IPS-NIHi7 (cell line): ENCODE measurements at regions not wholly inside any gene's neighbourhood (a gene's known extent, or its start where the extent isn't known, plus 50 kb on each side); places are given as distances from the start of the nearest gene placed in this dataset.
A peak's percentile ranks its signal among the peaks of the same experiment; 100 is the strongest.

Source experiments
- DNase-seq: peaks from one replicate; pipeline ENCODE4 v3.0.0; 2012; ENCODE audit warnings: mixed read lengths; ENCODE audit errors: extremely low spot score

DNA sequence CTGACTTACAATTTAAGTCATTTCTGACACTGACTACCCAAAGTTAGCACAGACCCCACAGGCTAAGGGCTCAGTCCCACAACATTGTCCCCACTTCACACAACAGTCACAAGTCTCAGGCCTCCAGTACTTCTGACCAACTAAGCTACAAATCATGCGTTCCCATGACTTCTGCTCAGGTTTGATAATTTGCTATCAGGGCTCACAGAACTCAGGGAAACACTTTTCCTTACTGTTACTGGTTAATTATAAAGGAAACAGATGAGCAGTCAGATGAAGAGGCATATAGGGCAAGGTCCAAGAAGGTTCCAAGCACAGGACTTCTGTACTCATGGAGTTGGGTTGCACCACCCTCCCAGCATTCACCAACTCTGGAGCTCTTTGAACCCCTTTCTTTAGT lies 151.2 kb upstream of the TNR start:
- no peak for DNase-seq

DNA sequence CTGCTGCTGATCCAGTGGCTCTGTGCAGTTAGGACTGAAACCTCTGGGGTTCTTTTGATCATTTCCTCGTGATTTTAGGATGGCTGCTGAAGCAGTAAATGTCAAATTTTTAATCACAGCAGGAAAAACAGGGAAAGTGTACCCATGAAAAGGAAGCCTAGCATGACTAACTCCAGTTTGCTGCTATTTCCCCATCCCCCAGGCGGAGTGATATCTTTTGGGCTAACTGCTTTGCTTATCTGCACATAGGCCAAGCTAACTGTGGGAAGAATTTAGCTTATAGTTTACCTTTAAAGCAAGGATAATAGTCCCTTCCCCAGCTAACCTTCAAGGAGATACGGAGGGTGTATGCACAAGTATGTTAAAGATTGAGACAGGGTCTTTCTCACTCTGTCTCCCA lies 149.8 kb upstream of the TNR start:
- DNase-seq = no peak

DNA sequence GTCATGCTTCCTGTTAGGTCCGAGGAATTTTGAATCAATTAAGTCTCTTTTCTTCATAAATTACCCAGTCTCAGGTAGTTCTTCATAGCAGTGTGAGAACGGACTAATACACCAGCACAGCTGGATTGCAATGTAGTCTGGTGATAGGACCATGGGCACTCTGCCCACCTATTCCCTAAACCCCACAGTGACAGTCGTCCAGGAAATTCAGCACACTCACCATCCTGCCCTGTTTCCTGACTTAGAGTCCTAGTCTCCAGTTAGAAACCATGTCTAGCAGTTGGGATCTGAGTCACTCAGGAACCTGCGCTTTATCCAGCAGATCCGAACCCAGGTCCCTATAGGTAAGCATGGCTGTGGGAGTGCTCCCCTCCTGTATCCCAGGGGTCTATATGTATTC lies 149.3 kb upstream of the TNR start:
- DNase-seq = no peak

DNA sequence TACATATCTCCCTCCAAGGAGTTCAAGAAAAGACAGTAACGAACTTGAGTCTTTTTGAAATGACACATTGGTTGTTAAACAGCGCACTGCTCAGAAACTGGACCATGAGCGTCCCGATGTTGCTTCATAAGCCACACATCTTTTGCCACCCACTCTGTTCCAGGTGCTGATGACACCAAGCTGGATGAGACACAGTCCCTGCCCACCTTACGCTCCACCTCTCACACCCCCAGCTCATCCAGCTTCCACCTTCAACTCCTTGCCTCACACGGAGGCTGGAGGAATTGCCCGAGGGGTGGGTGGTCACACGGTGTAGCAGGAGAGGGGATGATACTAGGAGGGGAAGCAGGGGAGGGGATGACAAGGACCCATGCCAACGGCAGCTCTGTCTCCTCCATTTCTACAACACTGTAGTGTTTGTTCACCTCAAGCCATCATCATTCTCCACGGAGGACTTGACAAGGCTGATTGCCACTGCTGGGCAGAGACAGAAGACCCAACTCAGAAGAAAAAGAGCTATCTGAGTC lies 148.5 kb upstream of the TNR start:
- DNase-seq = no peak

DNA sequence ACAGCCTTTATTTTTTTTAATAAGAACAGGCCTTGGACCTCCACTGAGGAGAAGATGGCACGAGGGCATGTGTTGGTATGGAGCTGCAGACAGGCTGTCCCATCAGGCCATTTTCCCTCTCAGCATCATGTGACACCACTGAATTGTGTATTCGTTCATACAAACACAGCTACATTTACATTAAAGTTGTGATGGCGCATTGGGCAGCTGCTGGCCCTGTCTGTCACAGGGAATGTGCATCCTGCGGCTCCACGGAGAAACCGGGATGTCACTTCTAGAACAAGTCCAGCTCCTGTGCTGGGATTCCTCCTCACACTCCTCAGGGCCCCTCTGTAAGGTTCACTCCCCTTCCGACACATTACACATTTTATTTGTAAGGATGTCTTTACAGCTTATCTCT lies 147.6 kb upstream of the TNR start:
- DNase-seq = no peak

DNA sequence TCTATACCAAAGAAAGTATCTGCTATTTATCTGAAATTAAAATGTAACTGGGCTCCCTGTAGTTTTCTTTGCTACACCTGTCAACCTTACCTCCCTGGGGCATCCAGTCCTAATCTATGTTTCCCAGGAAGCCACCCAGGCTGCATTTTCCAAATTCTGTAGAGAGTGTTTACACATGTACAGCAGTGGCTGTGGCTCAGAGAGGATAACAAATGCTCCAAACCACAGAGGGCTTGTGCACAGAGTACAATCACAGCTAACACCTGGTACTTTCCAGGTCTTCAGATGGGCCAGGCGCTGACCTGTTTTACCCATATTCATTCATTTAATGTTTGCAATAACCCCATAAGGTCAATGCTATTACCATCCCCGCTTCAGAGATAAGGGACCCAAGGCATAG lies 146.5 kb upstream of the TNR start:
- no peak for DNase-seq

DNA sequence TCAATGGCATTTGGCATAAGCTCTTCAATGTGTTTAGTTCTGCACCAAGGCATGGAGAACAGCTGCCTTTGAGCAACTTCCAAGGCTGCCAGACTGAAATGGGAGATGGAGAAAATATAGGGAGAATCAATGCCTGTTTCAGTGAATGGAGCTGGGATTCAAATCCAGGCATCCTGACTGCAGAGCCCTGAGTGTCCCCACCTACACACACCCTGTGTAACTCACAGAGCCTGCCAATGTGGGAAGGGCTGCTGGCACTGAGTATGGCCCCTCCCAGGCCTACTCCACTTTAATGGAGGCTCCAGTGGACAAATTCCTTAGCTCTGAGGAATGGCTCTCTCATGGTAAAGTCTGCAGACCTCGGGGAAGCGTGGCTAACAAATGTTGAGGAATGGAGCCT lies 145.6 kb upstream of the TNR start:
- no peak for DNase-seq

DNA sequence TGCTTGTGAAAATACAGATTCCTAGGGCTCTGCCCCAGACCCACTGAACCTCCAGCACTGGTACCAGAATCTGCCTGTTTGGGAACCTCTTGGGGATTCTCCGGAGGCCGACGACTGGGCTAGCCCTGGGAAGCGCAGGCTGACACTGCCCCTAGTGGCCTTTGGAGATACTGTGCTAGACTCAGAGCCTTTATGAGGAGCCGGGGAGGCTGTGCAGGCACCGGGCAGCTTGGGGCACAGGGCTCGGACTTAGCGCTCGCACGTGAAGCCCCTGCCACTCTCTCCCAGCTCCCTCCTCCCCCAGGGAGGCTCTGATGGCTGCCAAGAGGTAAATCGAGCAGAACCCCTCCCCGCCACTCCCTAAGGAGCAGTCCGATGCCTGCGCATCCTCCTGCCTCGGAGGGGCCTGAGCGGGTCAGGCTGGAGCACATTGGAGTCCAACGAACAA lies 144.6 kb upstream of the TNR start:
- peak; percentile 94 for DNase-seq

DNA sequence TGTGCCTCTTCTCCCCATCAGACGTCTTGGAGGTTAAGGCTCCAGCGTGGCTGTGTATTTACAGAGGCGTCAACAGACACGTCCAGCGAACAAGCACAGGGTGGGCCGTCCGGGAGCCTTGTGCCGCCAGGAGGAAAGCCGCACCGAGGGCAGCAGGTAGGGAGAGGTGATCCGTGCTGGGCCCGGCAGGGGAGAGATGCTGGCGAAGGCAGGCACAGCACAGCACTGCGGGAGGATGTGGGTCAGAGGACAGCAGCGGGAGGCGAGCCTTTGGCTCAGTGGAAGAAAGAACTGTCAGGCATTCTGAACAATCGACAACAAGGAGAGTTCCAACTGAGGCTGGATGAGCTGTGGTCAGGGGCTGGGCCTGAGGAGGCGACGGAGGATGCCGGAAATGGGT lies 144.1 kb upstream of the TNR start:
- DNase-seq = peak; percentile 55

DNA sequence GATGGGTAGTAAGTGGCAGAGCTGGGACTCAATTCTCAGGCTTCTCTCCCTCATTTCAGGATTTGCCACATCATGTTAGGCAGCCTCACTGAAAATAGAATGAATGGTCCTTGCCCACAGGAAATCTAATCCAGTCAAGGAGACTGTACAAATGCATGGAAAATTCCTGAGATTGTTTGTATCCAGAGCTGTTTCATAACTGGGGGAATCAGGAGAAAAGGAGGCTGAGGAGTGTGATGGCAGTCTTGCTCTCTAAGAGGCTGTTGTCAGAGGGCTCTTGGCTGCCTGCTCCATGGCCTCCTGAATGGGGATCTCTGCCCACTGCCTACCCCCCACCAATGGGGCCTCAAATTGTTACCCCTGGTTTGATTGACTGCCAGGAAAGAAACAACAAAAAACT lies 141.9 kb upstream of the TNR start:
- DNase-seq = no peak

DNA sequence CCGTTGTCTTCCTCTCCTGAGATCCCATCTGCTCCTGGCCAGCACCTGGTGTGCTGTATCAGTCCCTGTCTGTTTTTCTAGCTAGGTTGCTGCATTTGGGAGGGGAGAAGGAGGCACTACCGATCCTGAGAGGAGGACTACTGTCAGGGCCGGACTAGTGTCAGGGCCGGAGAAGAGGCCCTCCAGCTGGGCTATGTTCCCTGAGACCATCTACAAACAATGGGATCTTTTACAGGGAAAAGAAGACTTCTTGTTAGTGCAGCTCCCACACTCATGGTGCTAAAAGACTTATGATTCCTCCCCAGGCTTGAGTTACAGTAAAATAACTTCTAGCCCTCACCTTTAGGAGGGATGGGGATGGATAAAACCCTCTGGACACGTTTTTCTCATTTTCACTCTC lies 141.0 kb upstream of the TNR start:
- DNase-seq = no peak

DNA sequence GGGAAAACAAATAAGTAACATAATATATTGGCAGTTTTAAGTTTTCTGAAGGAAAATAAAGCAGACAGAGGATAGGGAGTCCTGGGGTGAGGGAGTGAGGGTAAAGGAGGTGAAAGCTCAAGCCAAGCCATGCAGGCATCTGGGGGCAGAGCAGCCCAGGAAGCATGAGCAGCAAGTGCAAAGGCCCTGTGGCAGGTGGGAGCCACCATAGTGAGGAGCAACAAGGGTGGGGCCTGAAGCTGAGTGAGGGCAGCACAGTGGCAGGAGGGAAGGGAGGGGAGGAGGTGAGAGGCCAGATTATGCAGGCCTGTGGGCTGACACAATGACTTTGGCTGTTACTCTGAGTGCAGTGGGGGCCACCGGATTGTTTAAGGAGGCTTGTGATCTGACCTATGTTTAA lies 138.8 kb upstream of the TNR start:
- DNase-seq = no peak

DNA sequence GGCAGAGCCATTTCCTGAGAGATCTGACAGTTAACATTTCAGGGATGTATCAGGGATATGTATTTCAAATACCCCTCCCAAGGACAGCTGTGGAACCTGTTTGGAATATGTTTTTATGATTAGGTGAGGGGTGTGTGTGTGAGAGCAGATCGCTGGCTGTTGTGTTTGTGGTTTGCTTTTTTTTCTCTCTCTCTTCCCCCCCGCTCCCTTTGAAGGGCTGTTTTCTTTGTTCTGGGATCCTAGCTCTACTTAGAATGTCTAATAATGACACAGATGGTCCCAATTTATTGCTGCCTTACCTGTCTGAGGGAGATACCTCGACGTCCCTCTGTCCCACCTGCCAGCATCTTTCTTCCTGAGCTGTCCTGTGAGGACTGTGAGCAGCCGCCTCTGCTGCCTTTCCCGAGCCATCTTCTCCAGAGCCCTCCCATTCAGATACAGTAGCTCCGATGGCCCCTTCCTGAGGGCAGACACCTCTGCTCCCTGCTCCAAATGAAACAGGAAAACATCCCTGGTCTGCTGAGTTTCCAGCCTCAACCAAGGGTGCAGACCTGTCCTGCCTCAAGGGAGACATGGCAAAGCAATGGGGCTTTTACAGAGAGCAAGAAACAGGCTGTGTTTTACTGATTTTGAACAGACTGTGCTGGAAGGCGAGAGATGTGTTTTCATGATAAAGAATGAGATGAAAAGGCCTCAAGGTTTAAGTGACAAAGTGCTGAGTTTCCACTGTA lies 138.0 kb upstream of the TNR start:
- DNase-seq = no peak

DNA sequence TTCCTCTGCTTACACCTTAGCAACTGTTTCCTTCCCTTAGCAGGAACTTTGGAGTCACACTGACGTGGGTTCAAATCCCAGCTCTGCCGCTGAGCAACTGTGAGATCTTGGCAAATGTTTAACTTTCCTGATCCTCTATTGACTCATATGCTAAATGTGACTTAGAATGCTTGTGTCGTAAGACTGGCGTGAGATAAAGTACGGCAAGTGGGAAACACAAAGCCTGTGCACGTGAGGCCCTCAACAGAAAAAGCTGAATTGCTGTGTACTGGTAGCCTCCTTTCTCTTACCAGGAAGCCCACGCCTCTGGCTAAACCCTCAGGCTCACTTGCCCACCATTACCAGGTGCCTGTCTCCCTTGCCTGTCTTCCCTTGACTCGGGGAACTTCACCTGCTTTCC lies 135.4 kb upstream of the TNR start:
- DNase-seq = no peak

DNA sequence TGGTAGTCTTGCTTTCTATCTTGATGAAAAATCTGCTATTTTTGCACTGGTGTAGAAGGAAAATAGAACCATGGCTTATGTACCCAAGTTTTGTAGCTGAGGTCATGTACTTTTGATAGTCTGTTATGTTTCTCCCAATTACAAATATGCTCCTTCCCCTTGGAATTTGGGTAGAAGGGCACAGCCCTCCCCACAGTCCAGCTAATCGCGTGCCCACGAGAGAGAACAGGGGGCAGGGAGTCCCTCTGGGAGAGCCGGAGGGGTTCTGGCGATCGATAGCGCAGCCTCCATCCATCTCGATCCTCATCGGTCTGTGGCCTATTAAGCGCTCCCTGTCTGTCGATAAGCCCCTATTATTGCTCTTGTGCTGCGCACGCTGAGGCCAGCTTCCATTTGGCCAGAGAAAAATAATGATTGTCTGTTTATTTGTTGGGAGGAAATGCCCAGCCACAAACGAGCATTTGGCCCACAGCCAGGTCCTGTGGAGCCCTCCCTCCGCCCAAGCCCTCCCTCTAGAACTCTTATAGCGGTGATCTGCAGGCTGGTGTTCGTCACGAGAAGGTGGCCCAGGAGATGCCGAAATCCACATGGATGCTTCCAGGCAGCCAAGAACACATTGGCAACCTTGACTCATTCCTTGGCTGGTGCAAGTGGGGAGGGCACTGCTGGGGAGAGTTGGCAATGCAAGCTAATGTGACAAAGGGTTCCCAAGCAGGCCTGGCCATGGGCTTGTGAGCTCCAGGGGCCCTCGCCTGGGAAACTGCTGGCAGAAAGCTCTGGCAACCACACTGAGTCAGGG lies 134.7 kb upstream of the TNR start:
- no peak for DNase-seq

DNA sequence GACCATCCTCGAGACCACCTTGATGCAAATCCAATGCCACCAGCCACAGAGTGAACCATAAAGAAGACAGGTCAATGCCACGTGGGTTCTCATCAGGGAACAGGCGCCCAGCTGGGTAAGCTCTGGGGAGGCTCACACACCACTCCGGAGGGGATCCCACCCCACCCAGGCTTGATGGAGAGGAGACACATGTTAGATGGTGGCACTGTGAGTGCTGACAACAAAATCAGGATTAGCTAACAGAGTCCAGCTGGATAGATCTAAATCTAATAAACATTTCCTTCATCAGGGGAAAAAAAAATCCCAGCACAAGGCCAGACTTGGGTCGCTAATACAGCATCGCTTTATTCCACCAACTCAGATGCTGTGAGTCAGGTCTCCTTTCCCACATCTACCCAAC lies 132.2 kb upstream of the TNR start:
- DNase-seq = no peak

DNA sequence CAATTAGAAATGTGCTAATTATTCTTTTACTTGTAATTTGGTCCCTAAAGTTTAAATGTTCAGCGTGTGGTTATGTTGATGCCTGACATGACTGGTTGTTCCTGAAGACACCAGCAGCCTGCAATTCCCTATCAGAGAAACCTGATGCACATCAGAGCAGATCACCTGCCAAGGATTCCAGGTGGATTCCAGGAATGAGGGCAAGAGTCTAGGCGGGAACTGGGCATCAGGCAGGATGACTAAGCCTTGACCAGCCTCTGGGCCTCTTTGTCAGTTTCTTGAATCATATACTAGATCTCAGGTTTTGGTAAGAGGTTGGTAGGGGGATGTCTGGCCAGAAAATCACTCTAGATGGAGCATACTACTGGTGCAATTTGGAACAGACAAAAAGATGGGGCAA lies 130.7 kb upstream of the TNR start:
- no peak for DNase-seq

DNA sequence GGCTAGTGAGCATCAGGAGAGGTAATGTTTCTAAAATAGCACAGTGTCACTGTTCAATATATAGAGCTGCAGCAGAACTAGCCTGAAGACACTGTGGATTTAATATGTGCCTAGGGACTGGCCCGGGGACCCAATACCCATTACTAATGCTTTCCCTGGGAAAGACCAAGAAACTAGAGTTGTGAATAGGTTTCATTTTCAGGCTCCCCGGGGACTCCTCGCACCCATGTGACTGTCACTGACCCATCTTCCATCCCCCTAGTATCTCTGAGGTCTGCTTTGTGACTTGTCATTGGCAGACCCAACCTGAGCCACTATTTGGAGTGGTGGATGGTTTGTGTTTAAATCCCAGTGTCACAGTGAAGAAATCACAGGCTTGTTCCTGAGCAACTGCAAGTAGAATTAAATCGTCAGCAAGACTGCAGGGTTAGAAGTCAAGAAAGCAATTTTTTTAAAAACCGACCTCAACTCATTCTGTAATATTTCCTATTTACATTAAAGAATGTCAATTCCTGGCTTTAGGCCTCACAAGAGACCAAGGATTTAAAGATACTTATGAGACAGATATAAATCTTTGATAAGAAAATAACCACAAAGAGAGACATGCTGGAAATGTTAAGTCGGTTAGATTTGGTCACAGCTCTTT lies 130.0 kb upstream of the TNR start:
- no peak for DNase-seq

DNA sequence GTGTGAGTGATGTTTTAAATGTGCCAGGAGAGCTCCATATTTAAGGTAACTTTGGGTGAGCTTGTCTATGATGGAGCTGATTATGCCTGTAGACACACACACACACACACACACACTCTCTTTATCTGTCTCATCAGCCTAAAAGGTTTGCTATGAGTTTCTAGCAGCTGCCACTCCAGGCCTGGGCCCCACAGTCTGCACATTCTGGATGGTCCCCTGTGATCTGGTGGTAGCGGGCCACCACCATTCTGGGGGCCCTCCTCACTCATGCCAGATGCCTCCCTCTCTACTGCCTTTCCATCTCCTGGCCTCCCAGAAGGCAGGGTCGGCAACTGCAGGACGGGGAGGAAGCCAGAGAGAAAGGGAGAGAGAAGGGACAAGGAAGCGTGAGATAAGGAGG lies 129.2 kb upstream of the TNR start:
- no peak for DNase-seq

DNA sequence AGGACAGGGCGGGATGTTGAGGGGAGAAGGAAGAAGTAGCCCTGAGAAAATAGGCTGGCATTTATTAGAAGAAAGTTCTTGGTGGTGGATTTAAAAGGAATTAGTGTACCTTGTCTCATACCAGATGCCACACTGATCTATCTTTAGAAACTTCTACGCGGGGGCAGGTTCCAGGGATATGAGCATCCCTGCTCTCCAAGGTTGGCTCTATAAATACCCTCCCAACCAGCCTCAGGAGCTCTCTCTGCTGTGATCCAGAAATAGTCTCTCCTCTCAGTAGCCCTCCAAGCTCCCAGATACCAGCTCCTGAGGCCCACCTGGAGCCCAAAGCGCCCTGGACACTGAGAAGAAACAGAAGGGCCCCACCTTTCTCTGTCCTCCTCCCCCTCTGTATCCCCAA lies 128.3 kb upstream of the TNR start:
- no peak for DNase-seq

DNA sequence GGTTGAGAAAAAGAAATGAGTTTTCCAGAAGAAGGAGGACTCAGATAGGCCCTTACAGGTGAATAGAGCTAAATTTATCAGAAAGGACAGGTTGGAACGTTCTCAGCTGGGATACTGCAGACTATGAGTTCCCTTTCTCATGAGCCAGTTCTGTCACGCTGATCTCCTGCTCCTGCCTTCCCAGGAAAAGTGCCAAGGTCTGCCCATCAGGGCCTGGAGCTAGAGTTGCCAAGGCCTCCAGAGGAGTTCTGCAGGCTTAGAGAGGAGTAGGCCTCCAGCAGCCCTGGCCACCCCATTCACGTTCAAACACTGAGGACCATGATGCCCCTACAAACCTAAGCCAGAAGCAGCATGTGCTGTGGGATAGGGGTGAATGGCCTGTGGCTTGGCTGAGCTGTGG lies 126.8 kb upstream of the TNR start:
- no peak for DNase-seq

DNA sequence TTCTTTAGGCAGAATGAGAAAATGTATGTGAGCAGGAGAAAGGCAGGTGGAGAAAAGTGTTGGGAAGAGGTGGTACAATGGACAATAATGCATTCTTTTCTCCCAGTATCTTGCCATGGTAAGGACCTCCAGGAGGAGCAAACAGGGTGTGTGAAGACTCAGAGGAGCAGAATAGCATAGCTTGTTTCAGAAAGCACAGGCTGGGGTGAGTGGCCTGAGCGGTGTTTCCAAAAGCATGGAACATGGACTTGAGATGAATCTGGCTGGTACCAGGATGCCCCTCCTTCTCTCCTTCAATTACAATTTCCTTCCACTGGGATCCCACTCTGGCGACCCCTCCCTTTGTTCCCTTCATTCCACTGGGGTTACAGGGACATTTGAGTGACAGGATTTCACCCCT lies 123.4 kb upstream of the TNR start:
- no peak for DNase-seq
